Suppressor macrophage (primary cell): ENCODE measurements at regions not wholly inside any gene's neighbourhood (a gene's known extent, or its start where the extent isn't known, plus 50 kb on each side); places are given as distances from the start of the nearest gene placed in this dataset.

Experiments
- DNase-seq, 4 experiments: peaks; one replicate each; pipeline ENCODE4 v3.0.0-alpha.2; 2020 to 2022

DNA sequence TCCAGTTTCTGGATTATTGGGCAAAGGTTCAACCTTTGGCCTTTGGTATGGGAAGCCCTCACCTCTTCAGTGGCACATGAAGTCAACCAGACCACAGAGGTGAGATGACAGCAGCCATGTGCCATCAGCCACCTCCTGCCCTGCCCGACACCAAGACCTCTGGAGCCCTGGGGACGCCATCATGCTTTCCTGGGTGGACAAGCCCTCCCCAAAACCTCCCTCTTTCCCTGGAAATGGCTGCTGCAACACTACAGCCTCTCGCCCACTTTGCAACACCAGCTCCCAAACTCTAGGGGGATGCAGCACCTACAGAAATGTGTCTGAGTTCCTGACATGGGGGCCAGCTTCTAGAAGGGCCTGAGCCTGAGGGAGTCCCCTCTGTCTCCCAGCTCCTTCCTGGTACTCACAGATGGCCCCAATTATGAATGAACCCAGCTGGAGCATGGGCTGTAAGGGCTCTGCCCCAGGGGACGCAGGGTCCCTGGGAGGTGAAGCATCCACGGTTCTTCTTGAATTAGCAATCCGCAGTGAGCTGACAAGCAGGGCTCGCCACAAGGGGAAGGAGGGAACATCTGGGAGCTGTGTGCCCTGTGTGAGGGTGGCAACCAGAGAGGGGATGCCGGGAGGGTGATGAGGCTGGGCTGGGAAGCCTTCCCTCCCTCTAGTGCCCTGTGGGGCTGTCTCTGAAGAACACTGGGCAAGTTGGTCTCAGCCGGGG, 268.5 kb upstream of the HDAC4 start:
- DNase-seq = no peak

GRCh38 chr2:239668651-239669050, 267.8 kb upstream of the HDAC4 start:
- no peak for DNase-seq

GRCh38 chr2:239668042-239668441, 267.2 kb upstream of the HDAC4 start:
- DNase-seq = no peak

- peak in 2 of 4 experiments; percentile 25 to 28 for DNase-seq
Measured at GRCh38 chr2:239667431-239667985, 266.7 kb upstream of the HDAC4 start.

DNA sequence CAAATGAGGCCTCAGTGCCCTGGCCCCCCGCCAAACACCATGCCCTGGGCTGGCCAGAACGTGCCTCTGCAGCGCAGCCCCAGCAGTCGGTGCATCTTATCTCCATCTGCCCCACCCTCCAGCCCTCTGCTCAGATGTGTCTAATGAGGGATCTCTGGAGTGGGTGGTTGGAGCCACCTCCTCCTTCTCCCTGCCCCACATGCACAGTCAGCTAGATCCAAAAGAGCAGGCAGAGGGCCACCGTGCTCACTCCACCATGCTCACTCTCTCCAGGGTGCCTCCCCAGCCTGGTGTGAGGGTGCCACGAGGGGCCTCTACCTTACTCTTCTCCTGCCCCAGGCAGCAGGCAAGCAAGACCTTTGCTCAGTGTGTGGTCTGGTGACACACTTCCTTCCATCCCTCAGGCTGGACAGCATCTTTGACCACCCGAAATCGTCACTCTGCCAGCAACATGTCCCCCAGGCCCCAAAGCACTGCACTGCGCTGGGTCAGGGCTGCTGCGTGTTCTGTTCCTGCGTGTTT, 266.1 kb upstream of the HDAC4 start:
- DNase-seq = no peak

DNA sequence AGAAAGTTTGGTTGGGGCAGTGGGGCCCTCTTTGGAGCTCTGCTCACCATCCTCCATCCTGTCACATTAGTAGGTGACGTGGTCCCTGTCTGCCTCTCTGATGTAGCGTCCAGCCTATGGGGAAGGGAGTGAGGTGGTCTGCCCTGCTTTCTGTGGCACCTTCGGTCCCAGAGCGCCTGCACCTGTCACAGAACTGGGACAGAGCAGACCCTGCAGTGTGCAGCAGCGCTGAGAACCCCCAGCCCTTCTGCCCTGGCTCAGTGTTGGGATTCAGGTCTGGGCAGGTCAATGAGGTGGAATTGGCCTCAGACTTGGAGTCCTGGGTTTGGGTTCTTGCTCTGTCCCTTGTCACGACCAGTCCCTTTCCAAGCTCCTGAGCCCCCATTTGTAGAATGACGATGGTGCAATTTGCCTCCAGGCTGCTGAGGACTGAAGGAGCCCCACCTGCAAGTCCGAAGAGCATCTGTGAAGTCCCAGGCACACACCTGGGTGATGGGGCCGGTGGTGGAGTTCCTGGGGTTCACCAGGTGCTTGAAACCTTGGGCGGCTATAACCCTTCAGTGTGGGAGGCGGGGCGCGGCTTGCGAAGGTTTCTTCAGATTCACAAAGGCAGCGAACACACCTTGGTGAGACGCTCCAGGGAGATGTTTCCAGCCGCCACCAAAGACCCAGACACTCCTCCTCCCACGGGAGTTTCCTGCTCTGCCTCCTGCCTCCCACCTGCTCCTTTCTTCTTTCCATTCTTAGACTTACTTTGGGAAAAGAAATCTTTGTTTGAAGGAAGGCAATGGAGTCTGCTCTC, 265.4 kb upstream of the HDAC4 start:
- DNase-seq = no peak

- peak; percentile 13 to 51 (median 39) for DNase-seq
Measured at GRCh38 chr2:239664216-239664810, 263.5 kb upstream of the HDAC4 start.

DNA sequence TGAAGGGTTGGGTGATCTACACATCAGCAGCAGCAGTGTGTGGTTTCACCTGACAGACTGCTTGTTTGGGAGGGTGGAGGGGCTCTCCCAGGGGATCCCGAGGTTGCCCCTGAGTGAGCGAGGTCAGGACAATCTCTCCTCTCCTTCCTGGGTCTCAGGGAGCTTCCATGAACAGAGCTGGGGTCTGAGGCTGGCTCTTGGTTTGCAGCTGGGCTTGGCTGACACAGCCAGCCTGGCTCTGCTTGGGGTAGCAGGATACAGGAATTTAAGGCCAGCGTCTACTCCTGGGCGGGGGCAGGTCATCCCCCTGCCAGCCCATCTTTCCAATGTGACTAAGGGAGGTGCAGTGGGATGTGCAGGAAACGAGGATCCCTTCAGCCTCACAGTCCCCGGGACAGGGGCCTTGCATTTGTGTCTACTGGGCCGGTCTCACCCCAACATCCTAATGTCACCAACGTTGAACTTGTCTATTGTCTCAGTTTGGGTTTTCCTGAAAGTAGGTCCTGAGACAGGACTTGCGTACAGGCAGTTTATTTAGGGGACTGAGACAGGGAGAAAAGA, 262.6 kb upstream of the HDAC4 start:
- DNase-seq = no peak

DNA sequence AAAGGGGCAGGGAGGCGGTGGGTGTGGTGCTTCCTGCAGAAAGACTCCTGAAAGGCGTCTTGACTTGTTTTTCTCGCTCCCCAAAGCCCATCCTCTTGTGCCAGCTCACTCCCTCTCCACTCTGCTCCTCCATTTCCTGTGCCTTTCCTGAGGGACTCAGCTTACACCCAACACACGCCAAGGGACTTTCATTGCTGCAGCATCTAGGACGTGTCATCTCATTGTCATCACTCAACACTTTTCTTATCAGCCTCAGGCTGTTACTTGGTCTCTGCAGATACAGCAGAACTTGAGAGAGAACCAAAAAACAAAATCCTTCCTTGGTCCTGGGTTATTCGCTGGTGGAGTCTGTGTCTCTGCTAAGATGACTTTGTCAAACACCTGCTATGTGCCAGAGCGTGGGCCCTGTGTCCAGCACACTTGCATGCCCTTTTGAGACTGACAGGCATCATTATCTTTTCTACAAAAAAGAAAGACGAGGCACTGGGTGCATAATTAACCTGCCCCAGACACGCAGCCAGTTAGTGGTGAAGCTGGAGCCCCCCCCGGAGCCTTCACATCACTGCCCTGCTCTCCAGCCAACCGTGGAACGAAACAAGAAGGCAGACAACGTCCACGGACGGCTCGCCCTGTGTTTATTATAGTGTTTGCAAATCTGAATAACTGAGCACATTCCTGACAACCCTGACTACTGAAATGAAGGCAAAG, 261.7 kb upstream of the HDAC4 start:
- no peak for DNase-seq

DNA sequence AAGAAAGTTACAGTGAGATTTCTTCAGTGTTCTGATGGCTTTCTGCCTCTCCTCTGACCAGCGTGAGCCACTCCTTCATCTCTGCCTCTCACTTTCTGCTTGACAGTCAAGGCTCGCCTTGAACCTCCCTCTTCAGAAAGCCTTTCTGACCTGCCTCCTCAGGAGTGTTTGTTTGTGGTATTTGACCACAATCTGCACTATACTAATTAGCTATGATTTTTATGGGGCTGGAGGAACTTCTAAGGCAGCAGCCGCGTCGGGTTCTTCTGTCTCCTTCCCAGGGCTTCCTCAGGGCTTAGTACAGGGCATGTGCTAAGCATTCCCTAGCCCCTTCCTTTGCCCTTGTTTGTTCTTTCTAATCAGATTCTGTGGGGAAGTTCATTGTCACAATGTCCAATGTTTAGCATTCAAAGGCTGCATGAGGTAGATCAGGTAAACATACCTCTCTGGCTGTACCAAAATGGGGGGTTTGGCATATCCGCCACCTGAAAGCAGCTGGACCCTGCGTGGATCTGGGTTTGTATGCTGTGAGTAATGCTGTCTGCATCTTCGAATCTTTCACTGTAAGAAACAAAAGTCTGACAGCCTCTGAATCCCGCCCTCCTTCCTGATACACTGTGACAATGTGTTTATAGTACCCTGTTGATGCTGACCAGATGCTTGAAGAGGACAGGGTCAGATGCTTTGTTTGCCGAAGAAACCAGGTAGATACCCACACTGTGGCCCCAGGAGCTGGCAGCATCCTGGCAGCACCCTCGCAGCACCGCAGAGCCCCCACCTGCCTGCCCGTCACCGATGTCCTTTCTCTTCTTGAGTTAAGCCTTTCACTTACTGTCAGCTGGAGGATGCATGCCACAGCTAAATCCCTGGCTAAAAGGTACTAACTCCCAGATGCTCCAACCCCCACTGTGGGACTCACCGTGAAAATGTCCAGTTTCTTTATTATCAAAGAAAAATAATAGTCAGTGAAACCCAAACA, 260.8 kb upstream of the HDAC4 start:
- peak in 2 of 4 experiments; percentile 32 to 34 for DNase-seq

DNA sequence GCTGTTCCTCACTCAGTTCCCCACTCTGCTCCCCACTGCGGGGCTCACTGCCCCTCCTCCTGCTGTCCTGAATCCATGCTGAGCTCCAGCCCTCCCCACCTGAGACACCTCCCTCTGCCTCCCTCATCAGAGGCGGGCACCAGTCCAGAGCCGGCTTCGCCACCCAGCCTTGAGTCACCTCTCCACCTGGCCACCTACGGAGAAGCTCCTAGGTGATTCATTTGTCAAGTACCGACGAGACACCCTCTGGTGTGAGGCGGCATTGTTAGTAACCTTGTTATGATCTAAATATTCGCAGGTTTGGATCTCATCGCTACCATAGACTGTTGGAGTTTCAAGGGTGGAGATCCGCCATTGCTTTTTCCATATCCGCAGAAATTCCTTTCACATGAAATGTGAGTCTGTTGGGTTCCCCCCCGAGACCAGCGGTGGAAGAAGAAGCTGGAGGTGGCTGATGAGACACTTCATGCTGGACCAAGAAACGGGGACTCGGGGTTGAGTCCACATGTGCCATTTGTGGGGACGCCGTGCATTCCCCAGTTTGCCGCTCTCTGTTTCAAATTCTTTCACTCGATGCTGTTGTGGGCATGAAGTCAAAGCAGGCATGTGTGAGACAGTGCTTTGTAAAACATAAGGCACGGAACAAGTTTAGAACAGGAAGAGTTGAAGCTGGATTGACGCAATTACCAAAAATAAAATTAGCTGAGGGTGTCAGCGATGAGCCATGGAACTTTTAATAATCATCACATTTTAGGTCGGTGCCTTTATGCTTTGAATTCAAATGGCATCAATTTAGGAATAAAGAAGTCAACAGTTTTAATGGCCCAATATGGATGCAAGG, 259.8 kb upstream of the HDAC4 start:
- DNase-seq = peak; percentile 51 to 83 (median 69)

- DNase-seq = no peak
Measured at GRCh38 chr2:239657992-239658391, 257.2 kb upstream of the HDAC4 start.

DNA sequence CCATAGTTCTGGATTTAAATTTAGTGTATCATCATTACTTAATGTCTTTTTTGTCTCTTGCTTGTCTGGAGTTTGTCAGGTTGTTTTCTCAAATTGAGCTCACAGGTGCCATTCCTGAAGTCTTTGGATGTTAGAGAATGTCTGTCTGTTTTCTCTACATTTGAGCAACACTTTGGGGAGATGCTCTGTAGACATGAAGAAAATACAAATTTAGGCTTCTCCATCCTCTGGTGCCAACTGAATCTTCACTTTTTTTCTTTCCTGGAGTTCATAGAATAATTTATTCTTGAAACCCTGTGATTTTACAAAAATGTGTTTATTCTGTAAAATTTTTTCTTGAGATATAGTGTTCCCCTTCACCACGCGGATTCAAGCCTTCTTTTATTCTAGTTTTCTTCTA, 256.4 kb upstream of the HDAC4 start:
- no peak for DNase-seq

- DNase-seq = no peak
Measured at GRCh38 chr2:239654266-239654665, 253.4 kb upstream of the HDAC4 start.

DNA sequence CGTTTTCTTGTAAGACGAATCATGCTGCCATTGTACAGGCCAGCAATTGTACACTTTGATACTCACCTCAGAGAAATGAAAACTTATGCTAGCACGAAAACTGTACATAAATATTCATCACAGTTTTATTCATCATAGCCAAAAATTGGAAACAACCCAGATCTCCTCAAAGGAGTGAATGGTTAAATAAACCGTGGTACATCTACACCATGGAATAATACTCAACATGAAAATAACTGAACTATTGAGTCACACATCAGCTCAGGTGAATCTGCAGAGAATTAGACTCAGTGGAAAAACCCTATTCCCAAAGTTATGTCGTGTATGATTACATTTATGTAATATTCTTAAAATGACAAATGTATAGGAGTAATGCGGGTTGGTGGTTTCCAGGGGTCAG, 251.0 kb upstream of the HDAC4 start:
- no peak for DNase-seq

DNA sequence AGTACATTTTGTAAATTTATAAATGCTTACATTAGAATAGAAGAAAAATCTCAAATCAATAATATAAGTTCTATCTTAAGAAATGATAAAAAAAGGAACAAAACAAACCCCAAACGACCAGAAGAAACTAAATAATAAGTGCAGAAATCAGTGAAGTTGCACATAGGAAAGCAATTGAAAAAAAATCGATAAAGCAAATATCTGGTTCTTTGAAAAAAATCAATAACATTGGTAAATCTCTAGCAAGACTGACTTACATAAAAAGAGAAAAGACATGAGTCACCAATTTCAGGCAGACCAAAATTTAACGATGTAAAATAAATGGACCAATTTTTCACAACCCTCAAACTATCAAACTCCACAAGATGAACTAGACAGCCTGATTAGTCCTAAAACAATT, 249.9 kb upstream of the HDAC4 start:
- no peak for DNase-seq

DNA sequence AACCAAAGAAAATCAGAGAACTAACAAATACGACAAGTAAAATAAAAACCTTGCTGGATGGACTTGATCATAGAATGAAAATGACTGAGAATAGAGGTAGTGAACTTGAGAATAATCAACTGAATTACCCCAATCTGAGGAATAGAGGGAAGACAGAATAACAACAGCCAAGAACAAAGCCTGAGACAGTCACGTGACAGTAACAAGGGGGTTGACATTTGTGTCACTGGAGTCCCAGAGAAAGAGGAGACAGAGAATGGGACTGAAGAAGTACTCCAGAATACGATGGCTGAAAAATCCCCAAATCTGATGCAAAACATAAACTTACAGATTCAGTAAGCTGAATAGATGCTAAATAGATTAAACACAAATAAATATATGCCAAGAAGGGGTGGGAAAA, 248.5 kb upstream of the HDAC4 start:
- DNase-seq = no peak

DNA sequence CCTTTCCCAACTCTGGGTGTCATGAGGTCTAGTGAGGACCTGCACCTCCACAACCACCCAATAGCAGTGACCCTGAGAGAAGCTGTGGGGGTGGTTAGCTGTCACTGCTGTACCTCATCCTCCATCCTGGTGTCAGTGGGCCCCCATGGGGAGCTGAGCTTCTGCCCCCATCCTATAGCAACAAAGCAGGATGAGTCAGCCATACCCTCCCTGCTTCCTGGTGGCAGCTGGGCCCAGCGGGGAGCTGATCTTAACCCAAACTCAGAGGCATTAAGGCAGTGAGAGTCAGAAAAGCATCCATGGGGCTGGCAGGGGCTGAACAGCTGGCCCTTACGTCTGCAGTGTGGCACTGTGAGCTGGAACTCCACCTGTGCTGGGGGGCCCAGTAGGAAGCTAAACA, 247.8 kb upstream of the HDAC4 start:
- no peak for DNase-seq

DNA sequence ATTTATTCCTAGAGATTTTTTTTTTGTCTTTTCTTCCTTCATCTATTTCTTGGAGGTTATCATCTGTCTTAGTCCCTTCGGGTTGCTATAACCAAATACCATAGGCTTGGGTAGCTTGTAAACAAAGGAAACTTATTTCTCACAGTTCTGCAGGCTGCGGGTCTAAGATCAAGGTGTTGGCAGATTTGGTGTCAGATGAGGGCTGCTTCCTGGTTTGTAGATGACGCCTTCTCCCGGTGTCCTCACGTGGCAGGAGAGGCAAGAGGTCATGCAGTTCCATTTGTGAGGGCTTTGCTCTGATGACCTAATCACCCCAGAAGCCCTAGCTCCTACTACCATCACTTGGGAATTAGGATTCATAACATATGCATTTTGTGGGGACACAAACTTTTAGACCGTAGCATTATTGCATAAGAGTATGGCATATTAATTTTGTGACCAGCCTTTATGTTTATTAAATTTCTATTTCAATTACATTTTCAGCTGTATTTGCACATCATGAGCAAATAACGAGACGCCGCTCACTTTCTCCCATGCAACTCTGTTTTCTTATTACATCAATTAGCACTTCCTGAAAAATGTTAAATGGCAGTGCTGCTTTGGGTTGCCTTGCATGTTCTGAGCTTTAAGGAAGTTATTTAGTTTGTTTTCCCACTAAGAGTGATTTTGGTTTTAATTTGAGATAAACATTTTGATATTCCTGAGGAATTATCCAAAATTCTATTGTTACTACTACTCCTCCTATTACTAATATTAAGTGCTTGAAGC, 246.4 kb upstream of the HDAC4 start:
- DNase-seq = peak; percentile 61 to 77 (median 68)
